HepG2 (cell line): ENCODE measurements at regions not wholly inside any gene's neighbourhood (a gene's known extent, or its start where the extent isn't known, plus 50 kb on each side); places are given as distances from the start of the nearest gene placed in this dataset.

Experiments
- BCL3 ChIP-seq: sonication (generic); formaldehyde crosslinking; IDR thresholded peaks from 2 replicates; pipeline ENCODE4 v1.5.1; 2020; ENCODE audit warnings: mild to moderate bottlenecking, missing genetic modification reagents, moderate library complexity
- HOXA3 ChIP-seq: sonication (generic); formaldehyde crosslinking; IDR thresholded peaks from 2 replicates; pipeline ENCODE4 v1.5.0; 2020; ENCODE audit warnings: missing genetic modification reagents
- IRF2 ChIP-seq: IDR thresholded peaks from 2 replicates; pipeline ENCODE4 v1.6.1; 2018; ENCODE audit warnings: missing genetic modification reagents, missing compliant biosample characterization
- JUND ChIP-seq: sonication (generic); formaldehyde crosslinking; IDR thresholded peaks from 2 replicates; pipeline ENCODE4 v1.8.0; 2022; ENCODE audit warnings: mild to moderate bottlenecking, missing genetic modification reagents
- MAF1 ChIP-seq: sonication (generic); formaldehyde crosslinking; IDR thresholded peaks from 2 replicates; pipeline ENCODE4 v1.5.0; 2020; ENCODE audit warnings: missing genetic modification reagents, borderline replicate concordance
- PAX8 ChIP-seq: sonication (generic); formaldehyde crosslinking; IDR thresholded peaks from 2 replicates; pipeline ENCODE4 v1.8.0; 2022; ENCODE audit warnings: mild to moderate bottlenecking, missing genetic modification reagents, borderline replicate concordance
- POLR2A ChIP-seq, 2 experiments: IDR thresholded peaks; 2 replicates each; pipeline ENCODE4 v1.6.1; 2011; ENCODE audit warnings: low read depth in 2 of 2, low read length in 2 of 2, mild to moderate bottlenecking in 1 of 2, moderate library complexity in 1 of 2; ENCODE audit not compliant: insufficient read depth in 1 of 2
- POLR2AphosphoS5 ChIP-seq: IDR thresholded peaks from 2 replicates; pipeline ENCODE4 v1.6.1; 2012; ENCODE audit warnings: low read depth, low read length
- SRF ChIP-seq: IDR thresholded peaks from 2 replicates; pipeline ENCODE4 v1.6.1; 2011; ENCODE audit warnings: mild to moderate bottlenecking, low read depth, low read length, moderate library complexity
- TRAFD1 ChIP-seq: sonication (generic); formaldehyde crosslinking; IDR thresholded peaks from 2 replicates; pipeline ENCODE4 v1.5.1; 2020; ENCODE audit warnings: missing genetic modification reagents, mild to moderate bottlenecking, borderline replicate concordance
- ZNF326 ChIP-seq: sonication (generic); formaldehyde crosslinking; IDR thresholded peaks from 2 replicates; pipeline ENCODE4 v1.4.0; 2020; ENCODE audit warnings: missing genetic modification reagents, borderline replicate concordance
- ZNF589 ChIP-seq: sonication (generic); formaldehyde crosslinking; conservative IDR thresholded peaks from 2 replicates; pipeline ENCODE4 v1.8.0; 2022; ENCODE audit warnings: mild to moderate bottlenecking, moderate library complexity, missing genetic modification reagents

DNA sequence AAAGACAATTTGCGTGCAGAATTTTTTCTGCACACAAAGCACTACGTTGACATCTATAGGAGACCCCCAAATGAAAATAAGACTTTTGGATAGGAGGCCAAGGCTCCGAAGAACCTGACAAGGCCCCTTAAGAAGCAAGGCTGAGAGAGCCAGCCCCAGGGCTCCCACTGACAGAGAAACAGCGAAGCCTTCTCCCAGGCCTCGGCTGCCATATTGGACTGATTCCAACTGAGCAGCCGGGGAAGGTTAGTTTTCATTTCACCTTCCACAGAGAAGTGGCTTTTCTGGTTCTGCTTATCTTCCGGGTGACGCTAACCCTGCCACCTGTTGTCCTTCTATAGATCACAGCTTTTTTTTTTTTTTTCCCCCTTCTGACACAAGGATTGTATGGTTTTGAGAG lies 356.7 kb downstream of the SOX9 start:
- no peak for TF ChIP-seq HOXA3 (CRISPR knock-in tag)
- no peak for TF ChIP-seq SRF
- no peak for TF ChIP-seq JUND
- no peak for TF ChIP-seq POLR2AphosphoS5
- TF ChIP-seq BCL3 (CRISPR knock-in tag), result no peak
- TF ChIP-seq PAX8, result no peak
- TF ChIP-seq ZNF326 (CRISPR knock-in tag), result no peak
- no peak for TF ChIP-seq IRF2 (CRISPR knock-in tag)
- no peak for TF ChIP-seq TRAFD1 (CRISPR knock-in tag)
- no peak for TF ChIP-seq ZNF589 (CRISPR knock-in tag)
- no peak for TF ChIP-seq MAF1
- TF ChIP-seq POLR2A (IDR thresholded peaks at IDR 0.05; ENCODE audit: insufficient read depth in 1 of 2, low read depth in 2 of 2, low read length in 2 of 2), result no peak
